ENCODE measurements at regions not wholly inside any gene's neighbourhood (a gene's known extent, or its start where the extent isn't known, plus 50 kb on each side); places are given as distances from the start of the nearest gene placed in this dataset.

GRCh38 chr7:46145412-46145811, 224.3 kb upstream of the IGFBP3 start:
- Mint-ChIP-seq H3K4me1 (ENCODE audit: low read depth, unreplicated experiment) (peaks cover 38% of the 10 kb centered on the region), H3K4me3 (ENCODE audit: low read depth, unreplicated experiment) (no peak overlapping the region), H3K36me3 (ENCODE audit: insufficient read depth, unreplicated experiment) (no peaks in the 10 kb centered on the region), H3K9me3 (ENCODE audit: low read depth, unreplicated experiment) (no peaks in the 10 kb centered on the region), H3K27me3 (ENCODE audit: unreplicated experiment) (no peaks in the 10 kb centered on the region), H3K27ac (ENCODE audit: unreplicated experiment) (peak overlapping the region; percentile 73)
- BruUV-seq (replicated peaks), result no TSS peak
- DNase-seq, result peak; percentile 60
- CTCF ChIA-PET, result no interaction called here
- TF ChIP-seq CTCF (IDR thresholded peaks at IDR 0.05; ENCODE audit: unreplicated experiment), result no peak
- intact Hi-C loops (cut with micrococcal nuclease; ENCODE audit: unreplicated experiment), result loop anchor here (5.0 kb wide), 1 partner anchor 207 kb away; no protein-coding TSS in a partner anchor

- DNase-seq, result no peak
- BruUV-seq (replicated peaks), result no TSS peak
- no peaks in the 10 kb centered on the region for H3K27me3 Mint-ChIP-seq (ENCODE audit: unreplicated experiment)
- no peak overlapping the region for H3K27ac Mint-ChIP-seq (ENCODE audit: unreplicated experiment)
- H3K4me3 Mint-ChIP-seq (ENCODE audit: low read depth, unreplicated experiment), result no peak overlapping the region
- H3K4me1 Mint-ChIP-seq (ENCODE audit: low read depth, unreplicated experiment), result peaks cover 45% of the 10 kb centered on the region
- CTCF ChIA-PET, result no interaction called here
- intact Hi-C loops (cut with micrococcal nuclease; ENCODE audit: unreplicated experiment), result no loop called here
- no peak for TF ChIP-seq CTCF (IDR thresholded peaks at IDR 0.05; ENCODE audit: unreplicated experiment)
- H3K36me3 Mint-ChIP-seq (ENCODE audit: insufficient read depth, unreplicated experiment), result no peaks in the 10 kb centered on the region
- no peaks in the 10 kb centered on the region for H3K9me3 Mint-ChIP-seq (ENCODE audit: low read depth, unreplicated experiment)
Observed at GRCh38 chr7:46143949-46144917, 223.2 kb upstream of the IGFBP3 start.

GRCh38 chr7:46143421-46143820, 222.3 kb upstream of the IGFBP3 start:
- H3K4me3 Mint-ChIP-seq (ENCODE audit: low read depth, unreplicated experiment), result no peak overlapping the region
- H3K27ac Mint-ChIP-seq (ENCODE audit: unreplicated experiment), result no peak overlapping the region
- no peaks in the 10 kb centered on the region for H3K9me3 Mint-ChIP-seq (ENCODE audit: low read depth, unreplicated experiment)
- peaks cover 53% of the 10 kb centered on the region for H3K4me1 Mint-ChIP-seq (ENCODE audit: low read depth, unreplicated experiment)
- no TSS peak for BruUV-seq (replicated peaks)
- CTCF ChIA-PET, result no interaction called here
- no peak for TF ChIP-seq CTCF (IDR thresholded peaks at IDR 0.05; ENCODE audit: unreplicated experiment)
- H3K36me3 Mint-ChIP-seq (ENCODE audit: insufficient read depth, unreplicated experiment), result no peaks in the 10 kb centered on the region
- no peak for DNase-seq
- H3K27me3 Mint-ChIP-seq (ENCODE audit: unreplicated experiment), result no peaks in the 10 kb centered on the region
- intact Hi-C loops (cut with micrococcal nuclease; ENCODE audit: unreplicated experiment), result no loop called here

- no peak for TF ChIP-seq CTCF (IDR thresholded peaks at IDR 0.05; ENCODE audit: unreplicated experiment)
- Mint-ChIP-seq H3K4me3 (ENCODE audit: low read depth, unreplicated experiment) (no peak overlapping the region), H3K27ac (ENCODE audit: unreplicated experiment) (no peak overlapping the region), H3K4me1 (ENCODE audit: low read depth, unreplicated experiment) (peaks cover 28% of the 10 kb centered on the region), H3K27me3 (ENCODE audit: unreplicated experiment) (no peaks in the 10 kb centered on the region), H3K9me3 (ENCODE audit: low read depth, unreplicated experiment) (no peaks in the 10 kb centered on the region), H3K36me3 (ENCODE audit: insufficient read depth, unreplicated experiment) (no peaks in the 10 kb centered on the region)
- BruUV-seq (replicated peaks), result no TSS peak
- CTCF ChIA-PET, result interaction anchor here (0.5 to 1.3 kb wide), 6 partner anchors 14 to 155 kb away, joined by 3 to 6 read pairs (median 3); no protein-coding TSS in a partner anchor
- no peak for DNase-seq
- intact Hi-C loops (cut with micrococcal nuclease; ENCODE audit: unreplicated experiment), result no loop called here
Observed at GRCh38 chr7:46139079-46139478, 218.0 kb upstream of the IGFBP3 start.

Data from Calu3 (cell line).